ENCODE measurements at regions not wholly inside any gene's neighbourhood (a gene's known extent, or its start where the extent isn't known, plus 50 kb on each side); places are given as distances from the start of the nearest gene placed in this dataset.
"Not testable (repeated sequence)": the region's sequence is repeated elsewhere in the genome, so short reads cannot be mapped to it uniquely, and the experiment has no call there.

GRCh38 chr11:71638801-71639519, 56.3 kb upstream of the KRTAP5-11 start:
- DNase-seq (ENCODE audit: low spot score in 2 of 2): peak; percentile 55 to 72
- not testable (repeated sequence) for FAIRE-seq

- FAIRE-seq: not testable (repeated sequence)
- DNase-seq (ENCODE audit: low spot score in 2 of 2): peak in 1 of 2 donors; percentile 8
Observed at GRCh38 chr11:71639520-71639849, 56.8 kb upstream of the KRTAP5-11 start.

GRCh38 chr11:71639916-71640315, 57.2 kb upstream of the KRTAP5-11 start:
- not testable (repeated sequence) for DNase-seq (ENCODE audit: low spot score in 2 of 2); FAIRE-seq

- FAIRE-seq; DNase-seq (ENCODE audit: low spot score in 2 of 2): not testable (repeated sequence)
Observed at GRCh38 chr11:71647078-71647477, 64.4 kb upstream of the KRTAP5-11 start.

GRCh38 chr11:71652998-71653397, 70.3 kb upstream of the KRTAP5-11 start:
- not testable (repeated sequence) for DNase-seq (ENCODE audit: low spot score in 2 of 2); FAIRE-seq

- FAIRE-seq; DNase-seq (ENCODE audit: low spot score in 2 of 2): not testable (repeated sequence)
Observed at GRCh38 chr11:71654423-71654822, 71.7 kb upstream of the KRTAP5-11 start.

- FAIRE-seq; DNase-seq (ENCODE audit: low spot score in 2 of 2): not testable (repeated sequence)
Observed at GRCh38 chr11:71655041-71655440, 72.4 kb upstream of the KRTAP5-11 start.

- FAIRE-seq; DNase-seq (ENCODE audit: low spot score in 2 of 2): not testable (repeated sequence)
Observed at GRCh38 chr11:71656513-71656912, 73.8 kb upstream of the KRTAP5-11 start.

- not testable (repeated sequence) for FAIRE-seq; DNase-seq (ENCODE audit: low spot score in 2 of 2)
Observed at GRCh38 chr11:71664941-71665340, 82.3 kb upstream of the KRTAP5-11 start.

- not testable (repeated sequence) for DNase-seq (ENCODE audit: low spot score in 2 of 2); FAIRE-seq
Observed at GRCh38 chr11:71698110-71698509, 115.4 kb upstream of the KRTAP5-11 start.

GRCh38 chr11:71698961-71699360, 116.3 kb upstream of the KRTAP5-11 start:
- not testable (repeated sequence) for FAIRE-seq; DNase-seq (ENCODE audit: low spot score in 2 of 2)

GRCh38 chr11:71701435-71702291, 119.0 kb upstream of the KRTAP5-11 start:
- not testable (repeated sequence) for DNase-seq (ENCODE audit: low spot score in 2 of 2); FAIRE-seq

- not testable (repeated sequence) for FAIRE-seq; DNase-seq (ENCODE audit: low spot score in 2 of 2)
Observed at GRCh38 chr11:71705086-71705737, 122.5 kb upstream of the KRTAP5-11 start.

GRCh38 chr11:71705738-71706432, 123.2 kb upstream of the KRTAP5-11 start:
- not testable (repeated sequence) for DNase-seq (ENCODE audit: low spot score in 2 of 2); FAIRE-seq

- FAIRE-seq; DNase-seq (ENCODE audit: low spot score in 2 of 2): not testable (repeated sequence)
Observed at GRCh38 chr11:71707083-71707482, 124.4 kb upstream of the KRTAP5-11 start.

GRCh38 chr11:71709541-71709940, 123.5 kb upstream of the DEFB108B start:
- not testable (repeated sequence) for DNase-seq (ENCODE audit: low spot score in 2 of 2); FAIRE-seq

- not testable (repeated sequence) for FAIRE-seq; DNase-seq (ENCODE audit: low spot score in 2 of 2)
Observed at GRCh38 chr11:71710171-71710671, 122.8 kb upstream of the DEFB108B start.

- not testable (repeated sequence) for DNase-seq (ENCODE audit: low spot score in 2 of 2); FAIRE-seq
Observed at GRCh38 chr11:71710701-71711385, 122.2 kb upstream of the DEFB108B start.

- DNase-seq (ENCODE audit: low spot score in 2 of 2); FAIRE-seq: not testable (repeated sequence)
Observed at GRCh38 chr11:71712350-71712749, 120.7 kb upstream of the DEFB108B start.
